ENCODE measurements at regions not wholly inside any gene's neighbourhood (a gene's known extent, or its start where the extent isn't known, plus 50 kb on each side); places are given as distances from the start of the nearest gene placed in this dataset.

DNA sequence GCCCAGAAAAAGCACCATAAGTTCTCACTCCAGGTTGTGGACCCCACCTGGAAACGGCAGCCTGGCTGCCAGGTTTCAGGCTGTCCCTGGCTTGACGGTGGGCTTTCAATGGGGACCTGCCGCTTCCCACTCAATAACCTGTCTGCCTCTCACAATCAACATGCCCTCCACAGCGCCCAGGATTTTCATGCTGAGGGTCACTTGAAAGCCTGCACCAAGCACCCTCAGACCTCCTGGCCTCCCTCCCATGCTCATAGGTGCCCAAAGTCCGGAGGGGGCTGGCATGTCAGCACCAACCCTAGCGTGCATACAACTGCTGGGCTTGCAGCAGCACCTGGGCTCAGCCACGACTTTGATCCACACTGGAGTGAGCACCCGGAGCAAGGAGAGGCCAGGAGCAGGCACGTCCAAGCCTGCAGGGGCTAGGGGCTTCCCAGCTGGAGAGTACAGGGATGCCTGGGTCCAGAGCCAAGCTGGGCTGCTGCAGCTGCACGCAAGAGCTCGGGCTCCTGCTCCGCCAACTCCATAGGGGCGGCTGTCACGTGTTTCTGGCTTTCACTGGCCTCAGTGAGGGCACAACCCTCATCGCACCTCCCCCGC lies 1214.3 kb upstream of the RAG2 start:
- DNase-seq (ENCODE audit: low read depth in 1 of 2, low spot score in 1 of 2): no peak

DNA sequence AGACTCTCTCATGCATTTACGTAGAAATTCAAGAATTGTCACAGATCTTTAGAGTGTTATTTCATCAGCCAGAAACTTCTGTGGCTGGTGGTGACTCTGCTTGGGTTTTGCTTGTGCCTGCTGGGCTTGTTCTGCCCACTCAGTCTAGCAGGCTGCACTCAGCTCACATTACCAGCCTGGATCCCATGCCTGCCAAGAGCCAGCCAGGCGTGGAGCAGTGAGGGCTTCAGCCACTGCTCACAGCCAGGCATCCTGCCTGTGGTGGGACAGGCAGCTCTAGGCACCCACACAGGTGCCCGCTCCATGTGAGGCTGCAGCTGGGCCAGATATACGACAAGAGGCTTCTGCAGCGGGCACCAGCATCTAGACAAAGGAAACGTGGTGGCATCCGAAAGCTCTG lies 1213.3 kb upstream of the RAG2 start:
- no peak for DNase-seq (ENCODE audit: low read depth in 1 of 2, low spot score in 1 of 2)

DNA sequence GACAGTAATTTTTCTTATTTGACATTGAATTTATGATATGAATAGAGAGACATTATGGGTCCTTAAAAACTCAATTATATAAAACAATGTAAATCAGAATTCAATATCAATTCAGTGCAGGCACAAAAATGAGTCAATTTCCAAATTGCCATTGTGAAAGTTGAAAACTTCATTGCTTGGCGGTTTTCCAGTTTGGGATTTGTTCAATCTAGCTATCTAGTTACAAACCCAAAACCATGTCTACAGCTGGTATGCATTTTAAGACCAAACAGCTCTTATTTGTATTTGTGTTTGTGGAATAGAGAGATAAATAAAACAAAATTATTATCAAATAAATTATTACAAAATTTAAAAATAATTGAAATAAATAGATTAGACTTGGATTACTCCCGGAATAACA lies 1206.6 kb upstream of the RAG2 start:
- DNase-seq (ENCODE audit: low read depth in 1 of 2, low spot score in 1 of 2): no peak

DNA sequence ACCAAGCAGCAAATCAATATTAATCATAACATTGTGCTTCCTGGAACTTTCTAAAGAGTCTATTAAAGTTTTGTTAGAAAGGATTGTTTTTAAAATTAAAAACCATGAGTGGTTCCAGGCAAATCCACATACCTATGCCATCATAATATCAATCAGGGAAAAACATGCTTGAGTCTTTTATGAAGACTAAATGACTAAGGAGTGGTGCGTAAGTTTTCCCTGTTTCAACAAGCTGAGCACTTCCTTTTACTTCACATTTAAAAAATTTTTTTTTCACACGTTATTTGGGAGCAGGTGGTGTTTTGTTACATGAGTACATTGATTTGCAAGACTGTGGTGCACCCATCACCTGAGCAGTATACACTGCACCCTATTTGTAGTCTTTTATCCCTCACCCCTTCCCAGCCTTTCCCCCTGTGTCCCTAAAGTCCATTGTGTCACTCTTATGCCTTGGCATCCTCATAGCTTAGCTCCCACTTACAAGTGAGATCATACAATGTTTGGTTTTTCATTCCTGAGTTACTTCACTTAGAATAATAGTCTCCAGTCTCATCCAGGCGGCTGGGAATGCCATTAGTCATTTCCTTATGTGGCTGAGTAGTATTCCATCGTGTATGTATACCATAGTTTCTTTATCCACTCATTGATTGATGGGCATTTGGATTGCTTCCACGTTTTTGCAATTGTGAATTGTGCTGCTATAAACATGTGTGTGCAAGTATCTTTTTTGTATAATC lies 1190.3 kb upstream of the RAG2 start:
- DNase-seq (ENCODE audit: low read depth in 1 of 2, low spot score in 1 of 2): no peak

DNA sequence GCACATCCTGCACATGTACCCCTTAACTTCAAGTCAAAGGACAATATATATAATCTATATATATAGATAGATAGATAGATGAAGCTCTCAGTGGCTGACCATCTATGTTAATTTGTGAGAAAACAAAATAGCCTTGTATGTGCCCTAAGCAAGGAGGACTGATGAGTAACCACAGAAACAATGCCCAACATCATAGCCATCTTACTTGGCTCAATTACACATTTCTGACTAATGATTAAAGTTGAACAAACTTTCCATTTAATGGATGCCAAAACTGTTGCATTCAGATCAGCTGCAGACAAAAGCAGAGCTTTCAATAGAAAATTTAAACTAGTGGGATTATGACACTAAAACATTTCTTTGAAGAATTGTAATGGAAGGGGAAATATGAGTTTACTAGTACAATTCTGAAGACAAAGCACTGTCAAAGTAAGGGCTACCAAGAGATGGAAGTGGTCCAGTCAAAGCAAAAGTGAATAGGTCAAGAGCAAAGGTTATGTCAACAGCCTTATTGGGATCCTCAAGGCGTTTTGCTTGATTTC lies 1188.2 kb upstream of the RAG2 start:
- DNase-seq (ENCODE audit: low read depth in 1 of 2, low spot score in 1 of 2): no peak

DNA sequence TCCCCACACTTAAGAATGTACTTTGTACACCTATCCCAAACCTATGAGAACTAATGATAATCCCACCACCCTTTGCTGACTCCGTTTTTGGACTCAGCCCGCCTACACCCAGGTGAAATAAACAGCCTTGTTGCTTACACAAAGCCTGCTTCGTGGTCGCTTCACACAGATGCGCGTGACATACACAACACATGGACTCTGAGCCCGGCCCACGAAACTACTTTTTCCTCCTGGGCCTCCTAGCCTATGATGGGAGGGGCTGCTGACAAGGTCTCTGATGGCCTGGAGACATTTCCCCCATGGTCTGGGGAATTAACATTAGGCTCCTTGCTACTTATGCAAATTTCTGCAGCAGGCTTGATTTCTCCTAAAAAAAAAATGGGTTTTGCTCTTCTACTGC lies 1176.4 kb upstream of the RAG2 start:
- DNase-seq (ENCODE audit: low read depth in 1 of 2, low spot score in 1 of 2): no peak

DNA sequence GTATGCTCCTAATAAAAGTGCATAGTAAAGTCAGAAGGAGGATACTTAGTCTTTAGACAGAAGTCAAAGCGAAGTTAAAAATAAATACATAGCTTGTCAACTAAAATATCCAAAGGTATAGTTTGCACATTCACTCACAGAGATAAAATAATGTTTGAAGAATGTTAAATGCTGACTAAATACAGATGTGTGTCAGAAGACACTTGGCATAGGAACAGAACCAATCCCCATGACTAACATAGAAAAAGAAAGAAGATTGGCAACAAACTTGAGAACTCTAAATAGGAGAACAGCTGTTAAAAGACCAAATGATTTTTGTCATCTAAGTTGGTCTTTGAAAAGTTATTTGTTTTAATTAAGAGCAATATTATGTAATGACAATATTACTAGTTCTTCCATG lies 1172.1 kb upstream of the RAG2 start:
- no peak for DNase-seq (ENCODE audit: low read depth in 1 of 2, low spot score in 1 of 2)

DNA sequence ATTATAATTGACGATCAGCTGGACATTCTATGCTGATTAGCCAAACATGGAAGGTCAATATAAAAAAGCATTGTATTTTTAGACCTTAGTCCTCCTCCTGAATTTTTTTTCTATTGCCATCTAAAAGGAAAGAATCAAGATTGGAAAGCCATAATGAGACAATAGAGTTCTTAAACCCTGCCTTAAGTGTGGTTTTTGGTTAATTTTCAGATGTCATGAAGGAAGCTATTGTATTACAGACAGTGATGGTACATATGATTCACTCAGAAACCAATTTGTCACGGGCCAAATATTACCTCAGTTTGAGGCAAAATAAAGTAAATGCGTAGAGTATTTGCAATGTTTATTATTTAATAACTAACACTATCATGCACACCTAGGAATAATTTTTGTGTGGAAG lies 1164.0 kb upstream of the RAG2 start:
- no peak for DNase-seq (ENCODE audit: low read depth in 1 of 2, low spot score in 1 of 2)

DNA sequence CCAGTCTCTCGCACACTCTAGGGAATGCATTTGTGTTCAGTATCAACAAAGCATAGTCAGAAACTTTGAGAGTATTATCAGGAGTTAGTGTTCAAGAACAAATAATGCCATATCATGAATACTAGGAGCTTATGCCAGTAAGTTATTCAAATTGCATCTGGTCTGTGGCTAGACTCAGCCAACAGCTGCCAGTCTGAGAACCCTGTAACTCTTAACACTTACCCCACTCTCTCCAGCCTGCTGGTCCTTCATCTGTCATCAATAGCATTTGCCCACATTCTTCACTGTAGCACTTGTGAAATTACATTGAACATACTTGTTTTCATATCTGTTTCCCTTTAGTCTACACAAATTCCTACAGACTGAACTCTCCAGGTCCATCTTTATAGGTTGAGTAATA lies 1157.5 kb upstream of the RAG2 start:
- DNase-seq (ENCODE audit: low read depth in 1 of 2, low spot score in 1 of 2): no peak

DNA sequence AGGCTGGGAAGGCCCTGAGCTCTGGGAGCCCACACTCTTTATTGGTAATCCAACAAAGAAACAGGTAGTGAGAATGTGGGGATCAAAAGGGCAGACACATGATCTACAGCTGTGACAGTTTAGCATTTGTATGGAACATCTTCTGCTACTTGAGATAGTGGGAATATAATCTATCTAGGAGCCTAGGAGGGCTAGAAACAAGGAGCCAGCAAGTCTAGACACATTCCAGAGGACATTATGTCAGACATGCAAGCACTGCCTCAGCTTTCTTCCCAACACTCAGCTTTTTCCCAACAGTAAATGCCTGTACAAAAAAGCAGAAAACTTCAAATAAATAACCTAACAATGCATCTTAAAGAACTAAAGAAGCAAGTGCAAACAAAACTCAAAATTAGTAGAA lies 1150.6 kb upstream of the RAG2 start:
- no peak for DNase-seq (ENCODE audit: low read depth in 1 of 2, low spot score in 1 of 2)

DNA sequence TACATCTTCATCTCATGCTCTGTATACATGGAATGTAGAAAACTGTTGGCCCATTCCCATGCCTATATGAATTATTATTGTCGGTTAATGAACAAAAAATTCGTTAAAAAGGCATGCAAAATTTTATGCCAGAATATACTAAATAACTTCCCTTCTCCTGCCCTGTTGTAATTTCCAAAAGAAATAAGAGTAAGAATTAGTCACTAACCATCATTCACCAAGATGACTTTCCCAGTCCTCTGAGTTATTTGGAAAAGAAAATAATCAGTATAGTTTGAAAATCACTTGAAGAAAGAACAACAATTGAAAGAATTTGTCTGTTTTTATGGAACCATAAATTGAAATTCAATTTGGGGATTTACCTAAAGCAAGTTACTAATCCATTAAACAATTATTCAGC lies 1149.1 kb upstream of the RAG2 start:
- no peak for DNase-seq (ENCODE audit: low read depth in 1 of 2, low spot score in 1 of 2)

DNA sequence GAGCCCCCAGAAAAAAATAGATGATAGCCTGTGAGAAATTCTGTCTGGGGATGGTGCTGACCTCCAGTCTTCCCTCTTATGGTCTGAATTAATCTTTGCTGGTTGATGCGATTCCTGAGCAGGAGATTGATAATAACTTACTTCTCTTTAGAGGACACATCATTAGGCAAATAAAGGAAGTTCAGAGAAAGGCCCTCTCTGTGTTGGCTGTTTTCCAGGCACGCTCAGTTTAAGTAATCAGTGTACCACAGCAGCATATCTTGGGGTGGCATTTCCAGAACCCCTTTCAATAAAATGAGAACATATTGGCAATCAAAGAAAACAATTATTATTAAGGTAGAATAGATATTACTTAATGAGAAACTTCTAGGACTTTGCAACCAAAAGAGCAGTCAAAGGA lies 1129.3 kb upstream of the RAG2 start:
- DNase-seq (ENCODE audit: low read depth in 1 of 2, low spot score in 1 of 2): no peak

DNA sequence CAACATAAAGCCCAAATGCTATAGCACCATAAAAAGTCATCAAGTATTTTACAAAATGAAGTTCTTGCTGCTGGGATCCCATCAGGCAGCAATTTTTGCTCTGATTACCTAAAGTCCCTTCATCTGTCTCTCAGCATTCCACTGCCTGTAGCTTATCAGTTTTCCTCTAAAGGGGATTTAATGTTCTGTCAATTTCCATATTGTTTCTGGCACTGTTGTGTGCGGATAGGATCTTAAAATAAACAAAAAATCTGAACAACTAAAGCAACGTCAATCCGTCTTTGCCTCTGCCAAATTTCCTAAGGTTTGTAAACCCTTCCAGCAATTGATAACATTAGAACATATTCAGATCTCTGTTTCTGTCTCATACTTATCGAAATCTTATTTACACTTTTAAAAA lies 1126.3 kb upstream of the RAG2 start:
- no peak for DNase-seq (ENCODE audit: low read depth in 1 of 2, low spot score in 1 of 2)

DNA sequence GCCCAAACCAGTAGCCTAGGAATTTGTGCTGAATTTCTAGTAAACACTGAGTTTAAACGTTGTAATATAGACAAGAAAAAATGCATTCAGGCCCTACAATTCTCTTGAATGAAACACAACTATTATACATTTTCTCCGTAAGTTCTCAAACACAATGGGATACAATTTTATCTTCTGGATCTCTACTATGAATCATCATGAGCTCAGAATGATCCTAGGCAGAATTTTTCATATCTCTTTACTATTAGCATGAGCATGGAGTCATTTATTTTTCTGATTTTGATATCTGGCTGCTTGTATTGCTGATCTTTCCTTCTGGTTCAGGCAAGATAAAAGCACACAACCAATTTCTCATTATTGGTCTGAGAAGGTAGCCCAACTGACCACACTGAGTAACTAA lies 1123.4 kb upstream of the RAG2 start:
- no peak for DNase-seq (ENCODE audit: low read depth in 1 of 2, low spot score in 1 of 2)

DNA sequence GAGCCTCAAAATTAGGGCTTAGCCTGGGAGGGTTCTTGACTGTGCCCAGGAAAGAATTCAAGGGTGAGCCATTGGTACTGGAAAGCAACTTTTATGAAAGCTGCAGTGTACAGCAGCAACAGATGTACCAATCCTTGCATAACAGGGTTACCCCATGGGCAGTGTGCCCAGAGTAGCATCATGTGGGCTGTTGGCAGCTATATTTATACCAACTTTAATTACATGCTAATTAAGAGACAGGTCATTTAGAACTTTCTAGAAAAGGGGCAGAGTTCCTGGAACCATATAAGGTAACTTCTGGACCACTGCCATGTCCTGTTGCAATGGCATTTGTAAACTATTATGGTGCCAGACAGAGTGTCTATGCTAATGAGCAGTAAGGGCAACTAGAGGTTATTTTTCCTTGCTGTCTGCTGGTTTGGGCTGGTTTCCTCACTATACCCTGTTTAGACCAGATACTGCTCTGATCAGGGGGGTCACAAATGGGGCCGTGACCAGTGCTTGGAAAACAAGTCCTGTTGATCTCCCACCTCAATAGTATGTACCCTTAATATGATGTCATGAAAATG lies 1120.5 kb upstream of the RAG2 start:
- no peak for DNase-seq (ENCODE audit: low read depth in 1 of 2, low spot score in 1 of 2)

DNA sequence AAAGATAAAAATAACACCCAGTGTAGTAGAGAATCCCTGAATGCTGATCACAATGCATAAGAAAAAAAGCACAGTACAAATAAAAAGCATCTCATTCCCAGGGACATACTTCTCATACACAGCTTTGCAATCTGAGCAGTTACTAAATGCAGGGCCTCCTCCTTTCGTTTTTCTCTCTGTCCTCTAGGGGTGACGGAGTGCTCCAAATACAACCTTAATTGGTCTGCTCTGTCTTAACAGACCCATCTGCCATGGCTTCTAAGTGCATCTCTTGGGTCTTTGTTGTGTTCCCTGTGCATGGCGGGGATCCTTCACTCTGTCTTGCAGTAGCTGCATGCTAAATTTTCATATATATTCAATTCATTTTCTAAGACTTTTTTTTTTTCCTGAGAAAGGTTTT lies 1114.2 kb upstream of the RAG2 start:
- DNase-seq (ENCODE audit: low read depth in 1 of 2, low spot score in 1 of 2): no peak

DNA sequence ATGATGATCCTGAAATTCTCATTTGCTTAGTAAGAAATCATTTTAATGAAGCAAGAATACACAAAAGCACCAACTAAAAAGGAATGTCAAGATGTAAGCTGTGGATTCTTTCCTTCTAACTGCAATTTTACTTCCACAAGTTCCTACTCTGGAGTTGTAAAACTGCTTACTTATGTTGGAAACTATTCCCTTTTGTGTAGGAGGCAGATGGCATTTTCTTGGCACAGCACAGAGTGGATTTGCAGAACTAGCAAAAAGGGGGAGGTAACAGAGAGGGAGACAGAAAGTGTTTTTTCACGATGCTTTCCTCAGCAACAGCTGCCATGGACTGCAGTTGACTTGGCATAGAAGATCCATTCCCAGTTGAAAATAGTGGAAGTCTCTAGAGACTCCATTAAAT lies 1112.0 kb upstream of the RAG2 start:
- DNase-seq (ENCODE audit: low read depth in 1 of 2, low spot score in 1 of 2): no peak

DNA sequence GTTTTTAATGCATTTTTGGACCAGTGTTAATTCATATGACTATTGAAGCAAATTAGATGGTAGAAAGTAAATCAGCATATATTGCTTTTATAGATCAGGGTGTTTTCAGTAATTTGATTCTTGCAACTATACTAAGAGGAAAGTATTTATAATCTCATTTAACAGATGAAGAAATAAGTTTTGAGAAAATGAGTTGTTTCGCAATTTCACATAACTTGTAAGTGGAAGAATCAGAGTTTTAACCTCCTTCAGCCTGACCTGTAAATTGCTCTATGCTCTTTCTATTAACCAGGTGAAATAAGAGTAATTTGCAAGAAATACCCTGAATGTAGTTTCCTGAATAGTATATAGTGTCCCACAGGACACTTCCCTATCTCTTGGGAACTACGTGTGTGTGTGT lies 1106.8 kb upstream of the RAG2 start:
- no peak for DNase-seq (ENCODE audit: low read depth in 1 of 2, low spot score in 1 of 2)

DNA sequence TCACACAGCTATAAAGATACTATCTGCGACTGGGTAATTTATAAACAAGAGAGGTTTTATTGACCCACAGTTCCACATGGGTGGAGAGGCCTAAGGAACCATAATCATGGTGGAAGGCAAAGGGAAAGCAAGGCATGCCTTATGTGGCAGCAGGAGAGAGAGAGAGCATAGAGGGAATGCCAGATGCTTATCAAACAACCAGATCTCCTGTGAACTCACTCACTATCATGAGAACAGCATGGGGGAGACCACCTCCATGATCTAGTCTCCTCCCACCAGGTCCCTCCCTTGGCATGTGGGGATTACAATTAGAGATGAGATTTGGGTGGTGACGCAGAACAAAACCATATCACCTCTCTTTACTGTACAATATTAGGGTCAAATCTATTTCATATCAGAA lies 1101.6 kb upstream of the RAG2 start:
- no peak for DNase-seq (ENCODE audit: low read depth in 1 of 2, low spot score in 1 of 2)

DNA sequence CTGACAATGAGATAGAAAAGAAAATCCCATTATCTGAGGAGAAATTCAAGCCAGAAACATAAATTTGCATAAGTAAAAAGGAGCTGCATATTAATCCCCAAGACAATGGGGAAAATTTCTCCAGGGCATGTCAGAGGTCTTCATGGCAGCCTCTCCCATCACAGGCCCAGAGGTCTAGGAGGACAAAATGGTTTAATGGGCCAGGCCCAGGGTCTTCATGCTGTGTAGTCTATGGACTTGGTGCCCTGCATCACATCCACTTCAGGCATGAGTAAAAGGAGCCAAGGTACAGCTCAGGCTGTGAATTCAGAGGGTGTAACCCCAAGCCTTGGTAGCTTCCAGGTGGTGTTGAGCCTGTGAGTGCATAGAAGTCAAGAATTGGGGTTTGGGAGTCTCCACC lies 1097.2 kb upstream of the RAG2 start:
- no peak for DNase-seq (ENCODE audit: low read depth in 1 of 2, low spot score in 1 of 2)

DNA sequence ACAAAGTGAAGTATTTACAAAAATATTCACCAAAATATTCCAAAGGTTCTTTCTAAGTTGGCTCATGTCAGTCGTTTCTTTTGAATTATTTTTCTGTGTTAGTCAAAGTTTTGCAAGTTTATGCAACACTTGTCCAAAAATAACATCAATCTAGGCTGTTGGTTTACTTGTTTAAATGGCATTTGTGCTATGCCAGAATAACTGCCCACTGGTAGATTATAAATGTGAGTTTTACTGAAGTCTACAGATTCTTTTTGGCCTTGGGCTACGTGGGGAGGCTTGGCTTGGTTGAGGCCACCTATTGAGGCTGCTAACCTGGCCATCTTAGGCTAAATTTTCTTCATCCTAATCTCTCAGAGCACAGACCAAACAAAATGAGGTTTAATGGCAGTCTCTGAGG lies 1091.9 kb upstream of the RAG2 start:
- no peak for DNase-seq (ENCODE audit: low read depth in 1 of 2, low spot score in 1 of 2)

DNA sequence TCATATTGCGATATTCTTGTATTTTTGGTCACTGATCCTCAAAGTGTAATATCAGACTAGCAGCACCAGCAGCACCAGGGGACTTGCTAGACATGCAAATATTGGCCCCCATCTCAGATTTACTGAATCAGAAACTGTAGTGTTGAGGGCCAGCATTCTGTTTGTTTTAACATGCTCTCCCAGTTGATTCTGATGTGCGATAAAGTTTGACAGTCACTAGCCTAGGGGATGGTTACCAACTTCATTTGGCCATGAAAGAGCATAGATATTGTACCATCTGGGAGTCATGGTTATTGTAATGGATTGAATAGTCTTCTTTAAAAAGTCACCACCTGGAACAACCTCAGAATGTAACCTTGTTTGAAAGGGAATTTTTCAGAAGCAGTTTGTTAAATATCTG lies 1090.4 kb upstream of the RAG2 start:
- no peak for DNase-seq (ENCODE audit: low read depth in 1 of 2, low spot score in 1 of 2)

DNA sequence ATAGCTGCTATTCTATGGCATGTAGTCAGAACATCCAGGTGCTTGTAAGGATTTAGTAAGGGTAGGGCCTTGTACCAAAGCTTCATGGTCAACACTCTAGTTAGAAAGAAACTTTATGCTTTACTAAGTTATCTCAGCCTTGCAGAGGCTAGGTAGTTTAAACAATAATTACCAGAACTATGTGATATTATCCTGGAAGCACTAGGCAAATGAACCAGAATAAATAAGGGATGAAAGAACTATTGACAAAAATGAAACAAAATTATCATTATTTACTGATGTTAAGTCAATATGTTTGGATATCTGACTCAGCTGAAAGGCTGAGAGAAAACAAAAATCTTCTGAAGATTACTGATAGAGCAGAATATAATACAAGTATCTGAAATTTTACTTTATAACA lies 1089.1 kb upstream of the RAG2 start:
- no peak for DNase-seq (ENCODE audit: low read depth in 1 of 2, low spot score in 1 of 2)

Measured in stimulated activated CD4-positive, alpha-beta T cell treated with anti-CD3 and anti-CD28 coated beads, Interleukin-15, amount 100 ng/mL, for 1 hour (primary cell).